ENCODE measurements at regions not wholly inside any gene's neighbourhood (a gene's known extent, or its start where the extent isn't known, plus 50 kb on each side); places are given as distances from the start of the nearest gene placed in this dataset.

DNA sequence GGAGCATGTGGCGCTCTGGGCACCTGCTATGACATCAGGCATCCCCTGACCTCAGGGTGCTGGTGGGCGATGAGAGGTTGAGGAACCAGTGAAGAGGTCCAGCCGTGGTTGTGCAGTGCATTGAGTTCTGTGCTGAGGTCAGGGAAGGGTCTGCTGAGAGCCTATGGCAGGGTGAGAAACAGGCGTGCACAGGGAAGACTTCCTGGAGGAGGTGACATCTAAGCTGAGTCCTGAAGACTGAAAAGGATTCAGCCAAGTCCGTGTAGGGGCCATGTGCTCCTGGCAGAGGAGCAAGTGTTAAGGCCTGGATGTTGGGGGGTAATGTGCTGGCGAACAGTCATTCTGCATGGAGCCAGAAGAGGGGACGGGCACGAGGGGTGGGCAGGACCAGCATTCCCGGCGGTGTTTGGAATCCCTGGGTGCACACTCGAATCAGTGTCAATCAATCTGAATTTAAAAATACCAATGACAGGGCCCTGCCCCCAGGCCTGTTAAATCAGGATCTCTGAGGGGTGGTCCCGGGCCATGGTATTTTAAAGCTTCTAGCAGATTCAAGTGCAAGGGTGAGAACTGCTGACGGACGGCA is 65.8 kb upstream of the CIBAR2 start:
- TF ChIP-seq CTCF (IDR thresholded peaks at IDR 0.05) (no peak), POLR2A (IDR thresholded peaks at IDR 0.05) (no peak)

Measured in uterus (tissue), 2 donors.